ENCODE measurements at regions not wholly inside any gene's neighbourhood (a gene's known extent, or its start where the extent isn't known, plus 50 kb on each side); places are given as distances from the start of the nearest gene placed in this dataset.

DNA sequence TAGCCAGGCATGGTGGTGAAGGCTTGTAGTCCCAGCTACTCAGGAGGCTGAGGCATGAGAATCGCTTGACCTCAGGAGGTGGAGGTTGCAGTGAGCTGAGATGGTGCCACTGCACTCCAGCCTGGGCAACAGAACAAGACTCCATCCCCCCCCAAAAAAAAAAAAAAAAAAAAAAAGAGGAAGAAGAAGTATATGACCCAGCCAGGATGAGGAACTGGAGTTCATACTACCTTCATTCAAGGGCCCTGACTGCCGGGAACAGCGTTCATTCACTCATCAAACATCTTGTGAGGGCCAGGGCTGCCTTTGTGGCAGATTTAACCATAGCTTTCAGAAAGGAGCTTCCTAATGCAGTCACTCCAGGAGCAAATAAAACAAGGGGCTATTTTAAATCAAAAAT is 127.6 kb downstream of the MRPS6 start:
- DNase-seq (ENCODE audit: low spot score): no peak
- ChIA-PET POLR2A (interaction anchor here (0.9 to 1.2 kb wide), 2 partner anchors 147 to 277 kb away, joined by 4 to 5 read pairs; no protein-coding TSS in a partner anchor), CTCF (ENCODE audit: low intra/inter-chr PET ratio, low total read pairs) (interaction anchor here (1.6 kb wide), 1 partner anchor 277 kb away, joined by 8 read pairs; no protein-coding TSS in a partner anchor)
- BruUV-seq (replicated peaks): no TSS peak
- H3K9ac ChIP-seq (ENCODE audit: insufficient read depth, low read depth, low read length): no peak overlapping the region; the same call in 1 of the 2 replicates
- no peaks in the 10 kb centered on the region for H3K27me3 ChIP-seq (ENCODE audit: control insufficient read depth in 1 of 2, insufficient read depth in 2 of 2, low read length in 2 of 2)
- FAIRE-seq: no peak
- 89% methylated on average over 3 of the region's 3 CpGs for WGBS (ENCODE audit: low lambda C conversion rate)
- peak overlapping the region; percentile 70 for H3K27ac ChIP-seq (ENCODE audit: extremely low read length, insufficient read depth, low read length)
- TF ChIP-seq PRMT3 (CRISPR knock-in tag; IDR thresholded peaks at IDR 0.05; ENCODE audit: borderline replicate concordance, low read depth) (no peak), ZNF460 (CRISPR knock-in tag; IDR thresholded peaks at IDR 0.05; ENCODE audit: borderline replicate concordance) (no peak), ZNF3 (CRISPR knock-in tag; IDR thresholded peaks at IDR 0.05) (0 out of 2 replicates have a peak, but pooled peaks have one; percentile 52)
- no peak for ATAC-seq
- no peaks in the 10 kb centered on the region for H3K9me3 ChIP-seq (ENCODE audit: low read length)
- no peaks in the 10 kb centered on the region for H3K36me3 ChIP-seq (replicated peaks in 1 of 2; ENCODE audit: control insufficient read depth in 1 of 2, insufficient read depth in 2 of 2, low read length in 2 of 2)
- in situ Hi-C loops (cut with HindIII; ENCODE audit: extremely low pct_ligation_motif_present, low pct_unique_long_range_greater_than_20kb) (loop anchor here (5.0 to 10.0 kb wide), 2 partner anchors 126 to 279 kb away; partner anchors contain the start of genes MRPS6 and SLC5A3), intact Hi-C loops (cut with micrococcal nuclease; ENCODE audit: unreplicated experiment) (loop anchor here (2.0 to 10.0 kb wide), 4 partner anchors 69 to 1606 kb away; no protein-coding TSS in a partner anchor)
- H3K79me2 ChIP-seq (ENCODE audit: insufficient read depth, low read length): no peaks in the 10 kb centered on the region
- peak overlapping the region in 1 of 3 experiments; percentile 77; a peak in 2 of 6 replicates for H3K4me3 ChIP-seq (replicated peaks in 1 of 3; ENCODE audit: insufficient read depth in 1 of 3, low read depth in 2 of 3, low read length in 3 of 3)
- peaks cover 52% of the 10 kb centered on the region for H3K4me1 ChIP-seq (ENCODE audit: insufficient read depth, low read length)
- peak overlapping the region; percentile 96 for H3K4me2 ChIP-seq (ENCODE audit: low read depth, low read length)
- no peak overlapping the region for H2AFZ ChIP-seq (ENCODE audit: low read length)
- no peaks in the 10 kb centered on the region for H4K20me1 ChIP-seq (ENCODE audit: insufficient read depth, low read length)

DNA sequence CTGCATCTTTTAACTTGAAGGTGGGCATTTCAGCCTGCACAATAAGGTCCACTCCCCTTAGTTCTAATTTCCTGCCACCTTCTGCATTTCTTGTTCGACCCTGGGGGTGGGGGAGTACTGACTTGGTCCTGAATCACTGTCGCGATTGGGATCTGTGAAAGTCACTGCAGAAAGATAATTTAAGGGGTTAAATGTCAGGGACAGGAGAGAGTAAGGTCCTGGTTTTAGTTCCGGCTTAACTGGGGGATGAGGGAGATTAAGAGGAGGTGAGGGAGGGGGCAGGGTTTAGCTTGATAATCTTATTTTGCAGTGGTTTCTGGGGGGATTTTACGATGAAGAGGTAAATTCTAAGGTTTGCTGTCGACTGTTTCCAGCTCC is 128.1 kb downstream of the MRPS6 start:
- TF ChIP-seq U2AF1 (optimal IDR thresholded peaks at IDR 0.05; ENCODE audit: low read depth, low read length) (peak; percentile 11), ZNF652 (CRISPR knock-in tag; IDR thresholded peaks at IDR 0.05; ENCODE audit: borderline replicate concordance, low read depth) (peak; percentile 89), ZNF292 (CRISPR knock-in tag; IDR thresholded peaks at IDR 0.05; ENCODE audit: borderline replicate concordance, low read depth) (0 out of 2 replicates have a peak, but pooled peaks have one; percentile 14), ZNF543 (CRISPR knock-in tag; IDR thresholded peaks at IDR 0.05) (no peak), HNF4A (CRISPR knock-in tag; IDR thresholded peaks at IDR 0.05) (no peak), XBP1 (CRISPR knock-in tag; IDR thresholded peaks at IDR 0.05) (no peak), NFIB (CRISPR knock-in tag; IDR thresholded peaks at IDR 0.05; ENCODE audit: borderline replicate concordance) (no peak), BCL3 (CRISPR knock-in tag; IDR thresholded peaks at IDR 0.05) (no peak), RBM22 (optimal IDR thresholded peaks at IDR 0.05; ENCODE audit: low read length) (no peak)
- TF ChIP-seq, protein P1, sequence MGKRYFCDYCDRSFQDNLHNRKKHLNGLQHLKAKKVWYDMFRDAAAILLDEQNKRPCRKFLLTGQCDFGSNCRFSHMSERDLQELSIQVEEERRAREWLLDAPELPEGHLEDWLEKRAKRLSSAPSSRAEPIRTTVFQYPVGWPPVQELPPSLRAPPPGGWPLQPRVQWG (CRISPR knock-in tag; IDR thresholded peaks at IDR 0.05; ENCODE audit: borderline replicate concordance, low read depth): no peak
- H3K27ac ChIP-seq (ENCODE audit: extremely low read length, insufficient read depth, low read length): peak overlapping the region; percentile 70
- ATAC-seq (no peak; the same call in 2 of the 3 replicates), FAIRE-seq (no peak), DNase-seq (ENCODE audit: low spot score) (no peak)
- in situ Hi-C loops (cut with HindIII; ENCODE audit: extremely low pct_ligation_motif_present, low pct_unique_long_range_greater_than_20kb): loop anchor here (5.0 to 10.0 kb wide), 2 partner anchors 127 to 279 kb away; partner anchors contain the start of genes MRPS6 and SLC5A3
- peaks cover 52% of the 10 kb centered on the region for H3K4me1 ChIP-seq (ENCODE audit: insufficient read depth, low read length)
- no peaks in the 10 kb centered on the region for H4K20me1 ChIP-seq (ENCODE audit: insufficient read depth, low read length)
- 2% methylated on average over 6 of the region's 6 CpGs for WGBS (ENCODE audit: low lambda C conversion rate)
- BruUV-seq (replicated peaks): TSS peak; percentile 77
- peak overlapping the region; percentile 96 for H3K4me2 ChIP-seq (ENCODE audit: low read depth, low read length)
- intact Hi-C loops (cut with micrococcal nuclease; ENCODE audit: unreplicated experiment): loop anchor here (2.0 to 10.0 kb wide), 4 partner anchors 69 to 1607 kb away; no protein-coding TSS in a partner anchor
- no peaks in the 10 kb centered on the region for H3K79me2 ChIP-seq (ENCODE audit: insufficient read depth, low read length)
- CTCF ChIA-PET (ENCODE audit: low intra/inter-chr PET ratio, low total read pairs): interaction anchor here (1.4 to 1.6 kb wide), 2 partner anchors 68 to 277 kb away, joined by 3 to 8 read pairs; no protein-coding TSS in a partner anchor
- peak overlapping the region; percentile 61 to 77 (median 63) for H3K4me3 ChIP-seq (replicated peaks in 1 of 3; ENCODE audit: insufficient read depth in 1 of 3, low read depth in 2 of 3, low read length in 3 of 3)
- peak overlapping the region; percentile 65 for H3K9ac ChIP-seq (ENCODE audit: insufficient read depth, low read depth, low read length)
- POLR2A ChIA-PET: interaction anchor here (0.5 to 1.2 kb wide), 4 partner anchors 128 to 328 kb away, joined by 3 to 5 read pairs (median 4); no protein-coding TSS in a partner anchor
- H3K27me3 ChIP-seq (ENCODE audit: control insufficient read depth in 1 of 2, insufficient read depth in 2 of 2, low read length in 2 of 2): no peaks in the 10 kb centered on the region
- H3K36me3 ChIP-seq (replicated peaks in 1 of 2; ENCODE audit: control insufficient read depth in 1 of 2, insufficient read depth in 2 of 2, low read length in 2 of 2): no peaks in the 10 kb centered on the region
- peak overlapping the region; percentile 96 for H2AFZ ChIP-seq (ENCODE audit: low read length)
- no peaks in the 10 kb centered on the region for H3K9me3 ChIP-seq (ENCODE audit: low read length)

All from HepG2 (cell line).